Activated CD4-positive, alpha-beta T cell treated with anti-CD3 and anti-CD28 coated beads for 36 hours (primary cell): ENCODE measurements at regions not wholly inside any gene's neighbourhood (a gene's known extent, or its start where the extent isn't known, plus 50 kb on each side); places are given as distances from the start of the nearest gene placed in this dataset.

Experiments used
- ATAC-seq: fragments of 200-7000 bp; cut with Tn5 transposase; one replicate; pipeline ENCODE4 v1.10.0; 2021; ENCODE audit warnings: mild to moderate bottlenecking, moderate library complexity
- CTCF ChIA-PET: fragments of 350-600 bp; sonication (Branson Sonifier 250); formaldehyde crosslinking; loops from one replicate; lab custom pipeline; 2021; ENCODE audit warnings: antibody characterized with exemption; lab: Charles Lee
- POLR2A ChIA-PET: fragments of 350-600 bp; sonication (Branson Sonifier 250); formaldehyde crosslinking; loops from one replicate; lab custom pipeline; 2021; ENCODE audit warnings: antibody characterized with exemption, inconsistent platforms; lab: Charles Lee
- DNase-seq: peaks from one replicate; pipeline ENCODE4 v3.0.0-alpha.2; 2020
- H3K27ac Mint-ChIP-seq: one replicate; pipeline ENCODE4 v1.8.0; 2021; ENCODE audit warnings: mixed read lengths
- H3K27me3 Mint-ChIP-seq: one replicate; pipeline ENCODE4 v1.8.0; 2021; ENCODE audit warnings: mixed read lengths
- H3K36me3 Mint-ChIP-seq: one replicate; pipeline ENCODE4 v1.8.0; 2021; ENCODE audit warnings: low read depth, mixed read lengths
- H3K4me1 Mint-ChIP-seq: one replicate; pipeline ENCODE4 v1.8.0; 2021; ENCODE audit warnings: mixed read lengths
- H3K4me3 Mint-ChIP-seq: one replicate; pipeline ENCODE4 v1.8.0; 2021; ENCODE audit warnings: mild to moderate bottlenecking, moderate library complexity, mixed read lengths
- H3K9me3 Mint-ChIP-seq: one replicate; pipeline ENCODE4 v1.8.0; 2021; ENCODE audit warnings: low read depth, mixed read lengths
- intact Hi-C, 2 experiments: fragments of 100-400 bp; cut with DNase I in 1 of 2; cut with micrococcal nuclease in 1 of 2; formaldehyde crosslinking; loops; one replicate each; pipeline versions ENCODE4 v1.14.2 to v1.15.1; 2022 to 2024; cut with DNase I, micrococcal nuclease

DNA sequence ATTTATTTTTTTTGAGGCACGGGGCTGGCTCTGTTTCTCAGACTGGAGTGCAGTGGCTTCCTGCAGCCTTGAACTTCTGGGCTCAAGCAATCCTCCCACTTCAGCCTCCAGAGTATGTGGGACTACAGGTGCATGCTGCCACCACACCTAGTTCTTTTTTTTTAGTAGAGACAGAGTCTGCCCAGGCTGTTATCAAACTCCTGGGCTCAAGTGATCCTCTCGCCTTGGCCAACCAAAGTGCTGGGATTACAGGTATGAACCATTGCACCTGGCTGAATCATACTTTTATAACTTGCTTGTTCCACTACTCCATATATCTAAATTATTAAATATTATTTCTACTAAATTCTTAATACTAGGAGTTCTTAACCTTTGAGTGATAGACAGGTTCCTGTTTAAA is 111.6 kb downstream of the BTG1 start:
- intact Hi-C loops: loop anchor here in 1 of 2 experiments (5.0 kb wide), 1 partner anchor 108 kb away; no protein-coding TSS in a partner anchor
- Mint-ChIP-seq H3K9me3 (peaks cover 4% of the 10 kb centered on the region), H3K27ac (no peak overlapping the region), H3K27me3 (no peaks in the 10 kb centered on the region), H3K4me3 (peak overlapping the region; percentile 72), H3K4me1 (peaks cover 88% of the 10 kb centered on the region), H3K36me3 (peaks cover 8% of the 10 kb centered on the region)
- POLR2A ChIA-PET: interaction anchor here (0.7 kb wide), 1 partner anchor 273 kb away, joined by 3 read pairs; no protein-coding TSS in a partner anchor
- DNase-seq (no peak), ATAC-seq (no peak)
- CTCF ChIA-PET: interaction anchor here (0.6 kb wide), 1 partner anchor 47 kb away, joined by 3 read pairs; no protein-coding TSS in a partner anchor

DNA sequence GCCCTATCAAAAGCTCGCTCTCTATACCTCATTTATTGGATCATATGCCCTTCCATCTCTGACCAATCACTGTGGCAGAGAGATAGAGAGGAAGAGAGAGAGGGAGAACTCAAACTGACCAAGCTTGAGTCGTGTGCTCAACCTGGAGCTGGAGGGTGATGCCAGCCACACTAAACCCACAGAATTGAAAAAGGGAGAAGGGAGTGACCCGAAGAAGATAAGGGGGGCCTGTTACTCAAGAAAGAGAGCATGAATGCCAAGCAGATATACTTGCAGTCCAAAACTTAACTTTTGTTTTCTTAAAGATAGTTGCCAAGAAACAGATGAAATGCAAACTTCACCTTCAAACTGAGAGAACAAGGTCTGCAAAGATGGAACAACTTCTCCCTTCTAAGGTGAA is 112.7 kb downstream of the BTG1 start:
- H3K4me3 Mint-ChIP-seq: no peak overlapping the region
- CTCF ChIA-PET: interaction anchor here (1.0 to 1.7 kb wide), 3 partner anchors 9 to 25 kb away, joined by 3 to 4 read pairs (median 4); no protein-coding TSS in a partner anchor
- H3K4me1 Mint-ChIP-seq: peaks cover 89% of the 10 kb centered on the region
- no peak for ATAC-seq
- intact Hi-C loops: loop anchor here (2.0 to 5.0 kb wide), 2 partner anchors 26 to 109 kb away; no protein-coding TSS in a partner anchor
- H3K9me3 Mint-ChIP-seq: peaks cover 4% of the 10 kb centered on the region
- H3K27ac Mint-ChIP-seq: peak overlapping the region; percentile 44
- H3K27me3 Mint-ChIP-seq: no peaks in the 10 kb centered on the region
- POLR2A ChIA-PET: no interaction called here
- DNase-seq: no peak
- peaks cover 15% of the 10 kb centered on the region for H3K36me3 Mint-ChIP-seq

GRCh38 chr12:92032101-92032500 is 113.5 kb downstream of the BTG1 start:
- POLR2A ChIA-PET: interaction anchor here (1.8 kb wide), 1 partner anchor 113 kb away, joined by 5 read pairs; the partner anchor contains the start of gene BTG1
- Mint-ChIP-seq H3K27me3 (no peaks in the 10 kb centered on the region), H3K9me3 (peaks cover 4% of the 10 kb centered on the region), H3K4me1 (peaks cover 90% of the 10 kb centered on the region), H3K36me3 (peaks cover 17% of the 10 kb centered on the region), H3K27ac (peak overlapping the region; percentile 73), H3K4me3 (no peak overlapping the region)
- intact Hi-C loops: loop anchor here (2.0 to 5.0 kb wide), 2 partner anchors 27 to 110 kb away; no protein-coding TSS in a partner anchor
- CTCF ChIA-PET: interaction anchor here (1.6 to 3.0 kb wide), 5 partner anchors 9 to 651 kb away, joined by 4 to 8 read pairs (median 6); no protein-coding TSS in a partner anchor
- DNase-seq (no peak), ATAC-seq (no peak)

DNA sequence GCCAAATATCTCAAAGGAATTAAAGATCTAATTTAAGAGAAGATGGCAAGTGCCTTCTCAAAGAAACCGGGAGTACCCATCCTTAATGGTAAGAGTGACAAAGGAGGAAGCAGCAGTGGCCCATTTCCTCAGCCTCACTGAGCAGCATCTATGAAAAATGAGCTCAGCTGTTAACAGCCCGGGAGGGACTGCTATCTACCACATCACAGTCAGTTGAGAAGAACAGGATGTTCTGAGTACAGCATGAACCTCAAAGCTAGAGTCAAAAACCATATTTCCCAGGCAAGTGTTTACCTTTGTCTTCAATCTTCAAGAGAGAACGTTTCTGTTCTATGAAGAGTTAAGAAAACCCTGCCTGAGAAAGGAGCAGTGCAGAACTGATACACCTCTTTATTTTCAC is 115.0 kb downstream of the BTG1 start:
- ATAC-seq (peak; percentile 90), DNase-seq (peak; percentile 64)
- H3K9me3 Mint-ChIP-seq: peaks cover 4% of the 10 kb centered on the region
- intact Hi-C loops: loop anchor here in 1 of 2 experiments (2.0 to 5.0 kb wide), 2 partner anchors 34 to 112 kb away; no protein-coding TSS in a partner anchor
- no peaks in the 10 kb centered on the region for H3K27me3 Mint-ChIP-seq
- ChIA-PET POLR2A (interaction anchor here (0.6 to 1.8 kb wide), 4 partner anchors 13 to 470 kb away, joined by 3 to 6 read pairs (median 4); partner anchors contain the start of gene BTG1), CTCF (interaction anchor here (0.6 to 3.0 kb wide), 10 partner anchors 10 to 649 kb away, joined by 3 to 8 read pairs (median 5); partner anchors contain the start of gene BTG1)
- peak overlapping the region; percentile 79 for H3K27ac Mint-ChIP-seq
- H3K4me3 Mint-ChIP-seq: peak overlapping the region; percentile 34
- peaks cover 16% of the 10 kb centered on the region for H3K36me3 Mint-ChIP-seq
- peaks cover 82% of the 10 kb centered on the region for H3K4me1 Mint-ChIP-seq

DNA sequence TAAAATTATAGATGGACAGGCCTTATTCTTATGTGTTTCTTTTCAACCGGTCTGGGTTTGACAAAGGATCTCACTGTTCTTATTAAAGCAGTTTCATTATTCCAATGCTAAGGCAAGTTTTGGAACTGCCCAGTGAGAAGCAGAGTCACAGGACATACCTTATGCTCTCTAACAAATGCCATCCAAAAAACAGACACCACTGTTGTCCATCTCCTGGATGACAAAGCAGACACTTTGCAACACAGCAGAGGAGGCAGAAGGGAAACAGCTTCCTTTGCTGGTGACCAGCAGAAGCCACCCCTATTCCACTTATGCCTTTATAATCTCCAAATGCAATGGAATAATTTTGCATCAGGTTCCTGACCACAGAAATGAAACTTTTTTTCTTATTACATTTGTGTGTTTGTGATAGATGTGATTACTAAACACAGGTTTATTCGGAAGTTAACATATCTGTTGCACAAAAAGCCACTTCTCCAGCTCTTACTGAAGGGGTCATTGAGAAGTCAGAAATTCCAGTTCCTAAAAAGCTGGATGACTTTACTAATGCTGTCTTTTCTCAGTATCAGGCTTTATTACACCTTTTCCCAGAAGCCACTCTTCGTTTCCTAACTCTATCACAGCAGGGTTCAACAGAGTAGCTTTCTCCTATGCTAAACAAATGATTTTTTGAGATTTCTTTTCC is 115.6 kb downstream of the BTG1 start:
- Mint-ChIP-seq H3K4me3 (peak overlapping the region; percentile 34), H3K9me3 (peaks cover 4% of the 10 kb centered on the region), H3K4me1 (peaks cover 79% of the 10 kb centered on the region), H3K36me3 (peaks cover 18% of the 10 kb centered on the region), H3K27ac (peak overlapping the region; percentile 79), H3K27me3 (no peaks in the 10 kb centered on the region)
- DNase-seq (no peak), ATAC-seq (no peak)
- POLR2A ChIA-PET: interaction anchor here (0.6 to 1.8 kb wide), 2 partner anchors 13 to 115 kb away, joined by 5 to 6 read pairs; partner anchors contain the start of gene BTG1
- intact Hi-C loops: loop anchor here in 1 of 2 experiments (2.0 to 5.0 kb wide), 2 partner anchors 35 to 112 kb away; no protein-coding TSS in a partner anchor
- CTCF ChIA-PET: interaction anchor here (0.9 to 3.0 kb wide), 6 partner anchors 11 to 247 kb away, joined by 3 to 8 read pairs (median 5); partner anchors contain the start of gene BTG1

GRCh38 chr12:92029136-92029535 is 116.5 kb downstream of the BTG1 start:
- no peak for DNase-seq
- Mint-ChIP-seq H3K4me1 (peaks cover 70% of the 10 kb centered on the region), H3K36me3 (peaks cover 18% of the 10 kb centered on the region), H3K27me3 (no peaks in the 10 kb centered on the region), H3K27ac (peak overlapping the region; percentile 79), H3K9me3 (peaks cover 4% of the 10 kb centered on the region), H3K4me3 (no peak overlapping the region)
- ChIA-PET CTCF (interaction anchor here (1.0 to 1.1 kb wide), 2 partner anchors 10 to 218 kb away, joined by 3 read pairs; no protein-coding TSS in a partner anchor), POLR2A (no interaction called here)
- intact Hi-C loops: no loop called here
- ATAC-seq: no peak

GRCh38 chr12:92028441-92028709 is 117.3 kb downstream of the BTG1 start:
- peak overlapping the region; percentile 81 for H3K27ac Mint-ChIP-seq
- H3K4me3 Mint-ChIP-seq: no peak overlapping the region
- peaks cover 18% of the 10 kb centered on the region for H3K36me3 Mint-ChIP-seq
- intact Hi-C loops: no loop called here
- ChIA-PET POLR2A (no interaction called here), CTCF (interaction anchor here (0.7 to 1.5 kb wide), 4 partner anchors 11 to 217 kb away, joined by 3 read pairs; no protein-coding TSS in a partner anchor)
- H3K4me1 Mint-ChIP-seq: peaks cover 65% of the 10 kb centered on the region
- H3K9me3 Mint-ChIP-seq: peaks cover 5% of the 10 kb centered on the region
- no peaks in the 10 kb centered on the region for H3K27me3 Mint-ChIP-seq
- ATAC-seq (no peak), DNase-seq (no peak)

GRCh38 chr12:92027701-92028440 is 117.8 kb downstream of the BTG1 start:
- POLR2A ChIA-PET: no interaction called here
- H3K36me3 Mint-ChIP-seq: peaks cover 17% of the 10 kb centered on the region

DNA sequence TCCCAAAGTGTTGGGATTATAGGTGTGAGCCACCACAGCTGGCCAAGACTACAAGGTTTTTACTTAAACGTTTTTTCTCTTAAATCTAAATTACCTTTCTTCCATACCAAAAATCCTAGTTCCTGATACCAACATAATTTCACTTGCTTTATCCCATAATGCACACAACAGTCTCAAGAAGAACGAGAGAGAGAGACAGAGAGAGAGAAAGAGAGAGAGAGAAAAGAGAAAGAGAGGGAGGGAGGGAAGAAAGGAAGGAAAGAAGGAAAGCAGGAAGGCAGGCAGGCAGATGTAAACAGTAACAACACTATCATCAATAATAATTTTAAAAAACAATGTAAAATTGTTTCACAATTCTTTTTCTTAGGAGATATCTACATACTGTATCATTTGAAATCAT is 118.4 kb downstream of the BTG1 start:
- peaks cover 15% of the 10 kb centered on the region for H3K36me3 Mint-ChIP-seq
- intact Hi-C loops: no loop called here
- peak overlapping the region; percentile 24 for H3K27ac Mint-ChIP-seq
- DNase-seq (no peak), ATAC-seq (no peak)
- peaks cover 1% of the 10 kb centered on the region for H3K9me3 Mint-ChIP-seq
- POLR2A ChIA-PET: no interaction called here
- H3K4me3 Mint-ChIP-seq: no peak overlapping the region
- H3K27me3 Mint-ChIP-seq: no peaks in the 10 kb centered on the region
- peaks cover 63% of the 10 kb centered on the region for H3K4me1 Mint-ChIP-seq
- CTCF ChIA-PET: interaction anchor here (0.9 to 1.5 kb wide), 2 partner anchors 14 to 17 kb away, joined by 3 read pairs; no protein-coding TSS in a partner anchor

More at GRCh38 chr12:92027701-92028440, 117.8 kb downstream of the BTG1 start:
- no peak for ATAC-seq
- CTCF ChIA-PET: interaction anchor here (0.7 to 1.5 kb wide), 4 partner anchors 12 to 216 kb away, joined by 3 read pairs; no protein-coding TSS in a partner anchor
- peaks cover 65% of the 10 kb centered on the region for H3K4me1 Mint-ChIP-seq
- peaks cover 4% of the 10 kb centered on the region for H3K9me3 Mint-ChIP-seq
- no peaks in the 10 kb centered on the region for H3K27me3 Mint-ChIP-seq
- H3K27ac Mint-ChIP-seq: peak overlapping the region; percentile 81
- no peak for DNase-seq
- H3K4me3 Mint-ChIP-seq: no peak overlapping the region
- intact Hi-C loops: no loop called here

DNA sequence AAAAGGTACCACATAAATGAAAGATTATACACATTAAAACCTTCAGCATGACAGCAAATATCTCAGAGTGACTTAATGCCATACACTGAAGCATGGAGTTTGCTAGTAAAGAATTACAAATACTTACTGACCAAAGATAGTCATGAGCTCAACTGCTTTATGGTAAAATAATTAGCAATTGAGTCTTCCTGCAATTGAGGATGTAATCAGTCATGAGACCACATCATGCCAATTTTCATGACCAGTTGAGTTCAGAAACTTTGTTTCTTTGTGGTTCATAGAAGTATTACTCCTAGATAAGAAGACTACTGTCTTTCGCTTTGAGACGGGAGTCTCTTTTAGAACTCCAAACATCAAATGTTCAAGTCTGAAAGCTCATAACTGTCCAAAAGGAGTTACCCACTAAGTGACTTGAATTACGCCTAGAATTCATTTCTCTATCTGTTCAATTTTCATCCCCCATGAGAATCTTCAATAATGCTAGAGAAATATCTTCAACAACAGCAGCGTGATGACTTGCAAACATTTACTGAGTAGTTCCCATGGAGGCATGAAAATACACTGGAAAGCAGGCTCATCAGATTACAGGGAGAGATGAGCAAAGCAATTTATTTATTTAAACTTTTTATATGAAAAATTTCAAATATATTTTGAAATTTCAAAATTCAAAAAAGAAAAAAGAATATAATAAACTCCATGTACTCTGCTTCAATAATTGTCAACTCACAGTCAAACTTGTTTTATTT is 120.0 kb downstream of the BTG1 start:
- H3K4me1 Mint-ChIP-seq: peaks cover 60% of the 10 kb centered on the region
- H3K27ac Mint-ChIP-seq: no peak overlapping the region
- CTCF ChIA-PET: interaction anchor here (1.0 kb wide), 1 partner anchor 21 kb away, joined by 3 read pairs; no protein-coding TSS in a partner anchor
- ATAC-seq (peak; percentile 24), DNase-seq (no peak)
- no peaks in the 10 kb centered on the region for H3K27me3 Mint-ChIP-seq
- peaks cover 18% of the 10 kb centered on the region for H3K36me3 Mint-ChIP-seq
- peaks cover 1% of the 10 kb centered on the region for H3K9me3 Mint-ChIP-seq
- intact Hi-C loops: no loop called here
- POLR2A ChIA-PET: no interaction called here
- peak overlapping the region; percentile 34 for H3K4me3 Mint-ChIP-seq
